ENCODE measurements at regions not wholly inside any gene's neighbourhood (a gene's known extent, or its start where the extent isn't known, plus 50 kb on each side); places are given as distances from the start of the nearest gene placed in this dataset.

GRCh38 chr1:224565611-224566406 lies 50.3 kb upstream of the CNIH3 start:
- TF ChIP-seq REST (IDR thresholded peaks at IDR 0.05; ENCODE audit: low read depth) (no peak), CTCF (IDR thresholded peaks at IDR 0.05 in 2 of 3, conservative IDR thresholded peaks at IDR 0.05 in 1 of 3; ENCODE audit: borderline replicate concordance in 1 of 3, insufficient read depth in 1 of 3, low read depth in 2 of 3, low read length in 2 of 3) (no peak), EZH2phosphoT487 (IDR thresholded peaks at IDR 0.05; ENCODE audit: borderline replicate concordance) (no peak), ZNF274 (IDR thresholded peaks at IDR 0.05; ENCODE audit: low read depth, low read length) (no peak), CEBPB (IDR thresholded peaks at IDR 0.05; ENCODE audit: low read depth) (no peak), SIN3A (IDR thresholded peaks at IDR 0.05; ENCODE audit: low read depth) (no peak), POLR2A (IDR thresholded peaks at IDR 0.05; ENCODE audit: borderline replicate concordance, extremely low read depth, insufficient read depth, insufficient read length) (no peak), EZH2 (IDR thresholded peaks at IDR 0.05) (no peak), TCF7L2 (IDR thresholded peaks at IDR 0.05; ENCODE audit: borderline replicate concordance, extremely low read depth, insufficient read depth, insufficient read length) (no peak), POLR2AphosphoS5 (IDR thresholded peaks at IDR 0.05; ENCODE audit: low read depth, low read length) (no peak), ZFX (IDR thresholded peaks at IDR 0.05) (no peak), YY1 (IDR thresholded peaks at IDR 0.05; ENCODE audit: extremely low read depth, insufficient replicate concordance, low read depth, low read length) (no peak)
